NB4 (cell line): ENCODE measurements at regions not wholly inside any gene's neighbourhood (a gene's known extent, or its start where the extent isn't known, plus 50 kb on each side); places are given as distances from the start of the nearest gene placed in this dataset.

ENCODE experiments used
- MYC ChIP-seq: IDR thresholded peaks from 2 replicates; pipeline ENCODE4 v1.6.1; 2011; ENCODE audit warnings: low read depth, low read length
- POLR2A ChIP-seq: IDR thresholded peaks from 2 replicates; pipeline ENCODE4 v1.6.1; 2011; ENCODE audit warnings: mild to moderate bottlenecking; ENCODE audit not compliant: insufficient read length; ENCODE audit errors: extremely low read depth
- TF ChIP-seq, protein P1 (sequence below): IDR thresholded peaks from one replicate; pipeline ENCODE4 v1.5.1; 2012; ENCODE audit warnings: low read depth, low read length

DNA sequence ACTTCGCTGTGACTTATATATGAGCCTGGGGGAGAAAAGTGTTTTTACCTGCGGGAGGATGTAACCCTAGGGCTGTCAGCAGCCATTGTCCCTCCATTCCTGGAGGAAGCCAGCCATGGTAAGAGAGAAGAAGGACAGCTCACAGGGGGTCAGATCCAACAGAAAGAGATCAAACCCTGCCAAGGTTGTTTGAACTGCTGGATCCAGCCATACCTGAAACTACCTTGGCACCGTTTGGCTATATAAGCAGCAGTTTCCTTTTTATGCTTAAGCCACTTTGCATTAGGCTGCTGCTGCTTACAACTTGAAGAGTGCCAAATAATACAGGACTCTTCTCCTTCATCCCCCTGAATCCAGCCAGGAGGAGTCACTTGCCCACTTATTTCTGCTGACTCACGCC lies 205.5 kb downstream of the PHETA1 start:
- TF ChIP-seq, protein P1, sequence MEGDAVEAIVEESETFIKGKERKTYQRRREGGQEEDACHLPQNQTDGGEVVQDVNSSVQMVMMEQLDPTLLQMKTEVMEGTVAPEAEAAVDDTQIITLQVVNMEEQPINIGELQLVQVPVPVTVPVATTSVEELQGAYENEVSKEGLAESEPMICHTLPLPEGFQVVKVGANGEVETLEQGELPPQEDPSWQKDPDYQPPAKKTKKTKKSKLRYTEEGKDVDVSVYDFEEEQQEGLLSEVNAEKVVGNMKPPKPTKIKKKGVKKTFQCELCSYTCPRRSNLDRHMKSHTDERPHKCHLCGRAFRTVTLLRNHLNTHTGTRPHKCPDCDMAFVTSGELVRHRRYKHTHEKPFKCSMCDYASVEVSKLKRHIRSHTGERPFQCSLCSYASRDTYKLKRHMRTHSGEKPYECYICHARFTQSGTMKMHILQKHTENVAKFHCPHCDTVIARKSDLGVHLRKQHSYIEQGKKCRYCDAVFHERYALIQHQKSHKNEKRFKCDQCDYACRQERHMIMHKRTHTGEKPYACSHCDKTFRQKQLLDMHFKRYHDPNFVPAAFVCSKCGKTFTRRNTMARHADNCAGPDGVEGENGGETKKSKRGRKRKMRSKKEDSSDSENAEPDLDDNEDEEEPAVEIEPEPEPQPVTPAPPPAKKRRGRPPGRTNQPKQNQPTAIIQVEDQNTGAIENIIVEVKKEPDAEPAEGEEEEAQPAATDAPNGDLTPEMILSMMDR: no peak
- TF ChIP-seq MYC (no peak), POLR2A (no peak)
